Sigmoid colon (tissue), 4 donors: ENCODE measurements at regions not wholly inside any gene's neighbourhood (a gene's known extent, or its start where the extent isn't known, plus 50 kb on each side); places are given as distances from the start of the nearest gene placed in this dataset.

Experiments
- EP300 ChIP-seq, 4 donors: sonication (generic); formaldehyde crosslinking; IDR thresholded peaks; one replicate each; pipeline ENCODE4 v1.6.1; 2017; ENCODE audit warnings: antibody characterized with exemption in 4 of 4
- POLR2A ChIP-seq, 2 donors: fragments of 450-650 bp; IDR thresholded peaks; one replicate each; pipeline ENCODE4 v1.6.1; 2016; ENCODE audit warnings: antibody characterized with exemption in 2 of 2, mild to moderate bottlenecking in 2 of 2, moderate library complexity in 2 of 2
- TF ChIP-seq, protein P1 (sequence below), 4 experiments: fragments of 450-650 bp in 3 of 4; fragments of 200-600 bp in 1 of 4; IDR thresholded peaks; one replicate each; pipeline ENCODE4 v1.5.1; 2016 to 2019; ENCODE audit warnings: antibody characterized with exemption in 4 of 4, mild to moderate bottlenecking in 3 of 4, moderate library complexity in 2 of 4

DNA sequence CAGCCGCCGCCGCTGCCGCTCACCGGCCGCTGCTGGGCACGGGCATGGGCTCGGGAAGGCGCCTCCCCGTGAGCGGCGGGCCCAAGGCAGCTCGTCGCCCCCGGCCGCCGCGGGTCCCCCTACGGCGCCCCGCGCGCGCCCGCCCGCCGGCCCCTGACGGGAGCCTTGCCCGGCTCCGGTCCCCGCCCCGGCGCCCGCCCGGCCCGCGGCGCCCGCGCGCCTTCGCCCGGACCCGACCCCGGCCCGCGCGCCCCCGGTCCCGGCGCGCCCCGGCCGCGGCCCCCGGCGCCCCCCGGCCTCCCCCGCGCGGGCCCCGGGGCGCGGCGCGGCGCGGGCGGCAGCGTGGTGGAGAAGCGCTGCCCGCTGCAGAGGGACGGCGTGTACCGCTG lies 177.7 kb downstream of the OR4M2 start:
- TF ChIP-seq, protein P1, sequence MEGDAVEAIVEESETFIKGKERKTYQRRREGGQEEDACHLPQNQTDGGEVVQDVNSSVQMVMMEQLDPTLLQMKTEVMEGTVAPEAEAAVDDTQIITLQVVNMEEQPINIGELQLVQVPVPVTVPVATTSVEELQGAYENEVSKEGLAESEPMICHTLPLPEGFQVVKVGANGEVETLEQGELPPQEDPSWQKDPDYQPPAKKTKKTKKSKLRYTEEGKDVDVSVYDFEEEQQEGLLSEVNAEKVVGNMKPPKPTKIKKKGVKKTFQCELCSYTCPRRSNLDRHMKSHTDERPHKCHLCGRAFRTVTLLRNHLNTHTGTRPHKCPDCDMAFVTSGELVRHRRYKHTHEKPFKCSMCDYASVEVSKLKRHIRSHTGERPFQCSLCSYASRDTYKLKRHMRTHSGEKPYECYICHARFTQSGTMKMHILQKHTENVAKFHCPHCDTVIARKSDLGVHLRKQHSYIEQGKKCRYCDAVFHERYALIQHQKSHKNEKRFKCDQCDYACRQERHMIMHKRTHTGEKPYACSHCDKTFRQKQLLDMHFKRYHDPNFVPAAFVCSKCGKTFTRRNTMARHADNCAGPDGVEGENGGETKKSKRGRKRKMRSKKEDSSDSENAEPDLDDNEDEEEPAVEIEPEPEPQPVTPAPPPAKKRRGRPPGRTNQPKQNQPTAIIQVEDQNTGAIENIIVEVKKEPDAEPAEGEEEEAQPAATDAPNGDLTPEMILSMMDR (IDR thresholded peaks at IDR 0.05): no peak
- TF ChIP-seq EP300 (IDR thresholded peaks at IDR 0.05) (no peak), POLR2A (IDR thresholded peaks at IDR 0.05) (no peak)
